Superior temporal gyrus (tissue), 1 donor: ENCODE measurements at regions not wholly inside any gene's neighbourhood (a gene's known extent, or its start where the extent isn't known, plus 50 kb on each side); places are given as distances from the start of the nearest gene placed in this dataset.
"Not testable (repeated sequence)": the region's sequence is repeated elsewhere in the genome, so short reads cannot be mapped to it uniquely, and the experiment has no call there.

Experiments used
- DNase-seq: peaks from one replicate; pipeline ENCODE4 v3.0.0-alpha.2; 2016; ENCODE audit errors: extremely low spot score

DNA sequence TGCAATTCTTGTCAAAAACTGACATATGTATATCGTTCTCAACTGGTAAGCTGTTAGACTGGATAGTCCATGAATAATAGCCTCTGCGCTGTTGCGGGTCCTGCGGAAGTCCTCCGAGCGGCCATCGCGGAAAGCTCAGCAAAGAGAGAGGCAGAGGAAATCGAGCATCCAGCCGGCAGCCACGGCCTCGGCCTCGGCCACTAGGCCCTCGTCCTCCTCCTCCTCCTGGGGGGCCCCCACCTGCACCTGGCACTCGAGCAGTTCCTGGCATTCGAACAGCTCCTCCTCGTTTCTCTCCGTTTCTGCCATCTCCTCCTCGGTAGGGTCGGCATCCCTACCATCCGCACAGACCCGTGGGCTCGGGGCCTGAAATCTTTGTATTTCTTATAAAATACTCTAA, 111.2 kb upstream of the CYLC1 start:
- DNase-seq = not testable (repeated sequence)

DNA sequence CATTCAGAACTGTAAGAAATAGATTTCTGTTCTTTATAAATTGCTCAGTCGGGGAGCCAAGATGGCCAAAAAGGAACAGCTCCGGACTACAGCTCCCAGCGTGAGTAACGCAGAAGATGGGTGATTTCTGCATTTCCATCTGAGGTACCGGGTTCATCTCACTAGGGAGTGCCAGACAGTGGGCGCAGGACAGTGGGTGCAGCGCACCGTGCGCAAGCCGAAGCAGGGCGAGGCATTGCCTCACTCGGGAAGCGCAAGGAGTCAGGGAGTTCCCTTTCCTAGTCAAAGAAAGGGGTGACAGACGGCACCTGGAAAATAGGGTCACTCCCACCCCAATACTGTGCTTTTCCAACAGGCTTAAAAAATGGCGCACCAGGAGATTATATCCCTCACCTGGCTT, 110.5 kb upstream of the CYLC1 start:
- DNase-seq = not testable (repeated sequence)

DNA sequence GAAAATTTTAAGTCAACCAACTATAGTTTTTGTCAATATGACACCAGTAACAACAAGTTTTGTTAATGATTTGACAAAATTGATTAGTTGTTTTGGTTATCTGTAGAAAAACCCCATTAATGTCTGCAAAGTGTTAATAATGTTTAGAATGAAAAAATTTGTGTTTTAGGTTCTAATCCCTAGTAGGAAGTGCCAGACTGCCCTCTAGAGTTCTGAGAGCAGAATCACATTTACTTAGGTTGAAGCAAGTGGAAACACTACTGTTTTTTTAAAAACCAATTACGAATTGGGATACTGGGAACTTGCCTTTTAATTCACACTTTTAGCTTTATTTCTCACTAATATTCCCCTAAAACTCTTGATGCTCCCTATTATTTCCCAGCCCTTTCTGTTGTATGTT, 101.1 kb upstream of the CYLC1 start:
- peak; percentile 40 for DNase-seq

DNA sequence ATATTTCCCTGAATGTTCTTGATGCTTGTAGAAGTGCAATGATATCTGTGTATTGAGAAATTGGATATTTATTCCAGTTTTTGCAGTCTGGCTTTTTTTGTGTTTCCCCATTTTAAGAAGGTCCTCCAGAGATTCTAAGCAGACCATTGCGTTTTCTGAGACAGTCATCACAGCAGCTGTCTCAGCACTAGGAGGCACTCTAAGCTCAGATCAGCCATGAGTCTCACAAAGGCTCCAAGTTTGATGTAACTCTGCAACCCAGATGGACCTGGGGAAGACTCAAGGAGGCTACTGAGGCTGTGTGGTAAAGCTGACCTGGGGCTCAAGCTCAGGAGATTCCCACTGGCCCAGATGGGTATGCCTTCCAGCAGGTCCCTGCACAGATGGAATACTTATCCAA, 89.3 kb upstream of the CYLC1 start:
- no peak for DNase-seq
